Loucy (cell line): ENCODE measurements at regions not wholly inside any gene's neighbourhood (a gene's known extent, or its start where the extent isn't known, plus 50 kb on each side); places are given as distances from the start of the nearest gene placed in this dataset.

Experiments
- H2AFZ ChIP-seq: fragments of 200-600 bp; sonication (generic); 2 replicates; pipeline ENCODE4 v1.6.0; 2016; ENCODE audit warnings: antibody characterized with exemption, mild to moderate bottlenecking, low read length, moderate library complexity
- H3F3A ChIP-seq: fragments of 200-600 bp; 2 replicates; pipeline ENCODE4 v1.6.0; 2016; ENCODE audit warnings: antibody characterized with exemption, low read depth, mild to moderate bottlenecking
- H3K27me3 ChIP-seq: fragments of 200-600 bp; sonication (generic); 2 replicates; pipeline ENCODE4 v1.6.1; 2014; ENCODE audit warnings: low read length, mild to moderate bottlenecking; ENCODE audit not compliant: insufficient read depth, poor library complexity, severe bottlenecking
- H3K36me3 ChIP-seq: fragments of 200-600 bp; sonication (generic); 2 replicates; pipeline ENCODE4 v1.6.1; 2016; ENCODE audit warnings: low read length; ENCODE audit not compliant: insufficient read depth
- H3K4me1 ChIP-seq: fragments of 200-600 bp; sonication (generic); 2 replicates; pipeline ENCODE4 v1.5.1; 2014; ENCODE audit warnings: low read length, mild to moderate bottlenecking; ENCODE audit not compliant: insufficient read depth, poor library complexity, severe bottlenecking
- H3K4me2 ChIP-seq: fragments of 200-600 bp; sonication (generic); 2 replicates; pipeline ENCODE4 v1.6.0; 2014; ENCODE audit warnings: antibody characterized with exemption, low read length, low read depth, mild to moderate bottlenecking; ENCODE audit not compliant: poor library complexity, severe bottlenecking
- H3K4me3 ChIP-seq: fragments of 200-600 bp; sonication (generic); 2 replicates; pipeline ENCODE4 v1.5.1; 2014; ENCODE audit warnings: low read length, mild to moderate bottlenecking, mixed read lengths; ENCODE audit not compliant: poor library complexity, severe bottlenecking
- H3K79me2 ChIP-seq: fragments of 200-600 bp; sonication (generic); 2 replicates; pipeline ENCODE4 v1.6.1; 2014; ENCODE audit warnings: low read length; ENCODE audit not compliant: insufficient read depth
- H3K9ac ChIP-seq: fragments of 200-600 bp; sonication (generic); 2 replicates; pipeline ENCODE4 v1.6.0; 2014; ENCODE audit warnings: mild to moderate bottlenecking, low read depth, low read length, moderate library complexity; ENCODE audit not compliant: poor library complexity, severe bottlenecking
- H3K9me2 ChIP-seq: fragments of 200-600 bp; sonication (generic); replicated peaks from 2 replicates; pipeline ENCODE4 v1.6.1; 2016; ENCODE audit warnings: low read depth, low read length, mixed read lengths
- H3K9me3 ChIP-seq: fragments of 200-600 bp; sonication (generic); 2 replicates; pipeline ENCODE4 v1.6.1; 2014; ENCODE audit warnings: mild to moderate bottlenecking, antibody characterized with exemption, low read length, low read depth; ENCODE audit not compliant: insufficient read depth
- H4K20me1 ChIP-seq: fragments of 200-600 bp; sonication (generic); 2 replicates; pipeline ENCODE4 v1.6.0; 2014; ENCODE audit warnings: antibody characterized with exemption, low read length, mild to moderate bottlenecking; ENCODE audit not compliant: insufficient read depth, poor library complexity, severe bottlenecking
- CTCF ChIP-seq: fragments of 200-600 bp; sonication (generic); conservative IDR thresholded peaks from 2 replicates; pipeline ENCODE4 v1.5.1; 2014; ENCODE audit warnings: mild to moderate bottlenecking, antibody characterized with exemption, low read length
- EZH2phosphoT487 ChIP-seq: fragments of 200-600 bp; IDR thresholded peaks from 2 replicates; pipeline ENCODE4 v1.6.1; 2018; ENCODE audit warnings: antibody characterized with exemption, mild to moderate bottlenecking, moderate library complexity, borderline replicate concordance

- Histone ChIP-seq H3F3A (no peaks in the 10 kb centered on the region), H3K9me3 (0 out of 2 replicates have a peak, but pooled peaks cover 2% of the 10 kb centered on the region), H3K9me2 (no peaks in the 10 kb centered on the region), H3K4me1 (no peaks in the 10 kb centered on the region), H3K79me2 (no peaks in the 10 kb centered on the region), H4K20me1 (no peaks in the 10 kb centered on the region), H2AFZ (no peak overlapping the region), H3K4me3 (no peak overlapping the region), H3K9ac (no peak overlapping the region), H3K4me2 (no peak overlapping the region), H3K36me3 (no peaks in the 10 kb centered on the region), H3K27me3 (no peaks in the 10 kb centered on the region)
- TF ChIP-seq CTCF, result no peak
- no peak for TF ChIP-seq EZH2phosphoT487
These were observed 384.4 kb downstream of the MTRR start for GRCh38 chr5:8253376-8253775.

GRCh38 chr5:8254674-8255073, 385.7 kb downstream of the MTRR start:
- Histone ChIP-seq H3K9me3 (0 out of 2 replicates have a peak, but pooled peaks cover 2% of the 10 kb centered on the region), H3K4me1 (no peaks in the 10 kb centered on the region), H3K9ac (no peak overlapping the region), H3K27me3 (no peaks in the 10 kb centered on the region), H3K36me3 (no peaks in the 10 kb centered on the region), H3K4me3 (no peak overlapping the region), H3K9me2 (no peaks in the 10 kb centered on the region), H3F3A (no peaks in the 10 kb centered on the region), H3K4me2 (no peak overlapping the region), H3K79me2 (no peaks in the 10 kb centered on the region), H2AFZ (no peak overlapping the region), H4K20me1 (no peaks in the 10 kb centered on the region)
- TF ChIP-seq EZH2phosphoT487 (no peak), CTCF (no peak)

GRCh38 chr5:8258801-8259200, 389.9 kb downstream of the MTRR start:
- H3K36me3 ChIP-seq, result no peaks in the 10 kb centered on the region
- no peak overlapping the region for H2AFZ ChIP-seq
- peaks cover 4% of the 10 kb centered on the region; the same call in 1 of the 2 replicates for H3K9me3 ChIP-seq
- no peak overlapping the region for H3K4me2 ChIP-seq
- H3K4me1 ChIP-seq, result no peaks in the 10 kb centered on the region
- H3K9ac ChIP-seq, result no peak overlapping the region
- H3K27me3 ChIP-seq, result no peaks in the 10 kb centered on the region
- H3K79me2 ChIP-seq, result no peaks in the 10 kb centered on the region
- no peaks in the 10 kb centered on the region for H3F3A ChIP-seq
- no peaks in the 10 kb centered on the region for H3K9me2 ChIP-seq
- no peaks in the 10 kb centered on the region for H4K20me1 ChIP-seq
- H3K4me3 ChIP-seq, result no peak overlapping the region
- TF ChIP-seq CTCF, result no peak
- TF ChIP-seq EZH2phosphoT487, result no peak
